GM12865 (cell line): ENCODE measurements at regions not wholly inside any gene's neighbourhood (a gene's known extent, or its start where the extent isn't known, plus 50 kb on each side); places are given as distances from the start of the nearest gene placed in this dataset.

Experiments
- DNase-seq: peaks from one replicate; pipeline ENCODE4 v3.0.0; 2010; ENCODE audit warnings: low read depth
- H3K4me3 ChIP-seq: 2 replicates; pipeline ENCODE4 v1.5.1; 2011; ENCODE audit warnings: mild to moderate bottlenecking, low read depth, low read length, control low read depth
- CTCF ChIP-seq: IDR thresholded peaks from 2 replicates; pipeline ENCODE4 v1.5.1; 2011; ENCODE audit warnings: low read length, control low read depth, low read depth, inconsistent platforms; ENCODE audit not compliant: insufficient read depth; ENCODE audit errors: missing control alignments

- H3K4me3 ChIP-seq, result no peak overlapping the region
- no peak for DNase-seq
- no peak for TF ChIP-seq CTCF
These were observed 531.7 kb upstream of the C9orf72 start for GRCh38 chr9:28105001-28105400.

GRCh38 chr9:28120184-28120583 lies 546.9 kb upstream of the C9orf72 start:
- TF ChIP-seq CTCF, result no peak

GRCh38 chr9:28120626-28121025 lies 547.3 kb upstream of the C9orf72 start:
- DNase-seq, result no peak
- TF ChIP-seq CTCF, result no peak
- no peak overlapping the region for H3K4me3 ChIP-seq

More at GRCh38 chr9:28120184-28120583, 546.9 kb upstream of the C9orf72 start:
- DNase-seq, result no peak
- H3K4me3 ChIP-seq, result no peak overlapping the region

GRCh38 chr9:28121366-28121765 lies 548.1 kb upstream of the C9orf72 start:
- no peak overlapping the region for H3K4me3 ChIP-seq
- no peak for DNase-seq
- no peak for TF ChIP-seq CTCF

- TF ChIP-seq CTCF, result no peak
- no peak overlapping the region for H3K4me3 ChIP-seq
- DNase-seq, result no peak
These were observed 551.6 kb upstream of the C9orf72 start for GRCh38 chr9:28124917-28125316.

GRCh38 chr9:28127101-28127500 lies 553.8 kb upstream of the C9orf72 start:
- no peak for DNase-seq

More at GRCh38 chr9:28127101-28127500, 553.8 kb upstream of the C9orf72 start:
- no peak for TF ChIP-seq CTCF
- H3K4me3 ChIP-seq, result no peak overlapping the region
